K562 (cell line): ENCODE measurements at regions not wholly inside any gene's neighbourhood (a gene's known extent, or its start where the extent isn't known, plus 50 kb on each side); places are given as distances from the start of the nearest gene placed in this dataset.

Experiments
- CAMTA2 ChIP-seq: fragments of 250-450 bp; sonication (Bioruptor Pico); conservative IDR thresholded peaks from 2 replicates; pipeline ENCODE4 v1.5.1; 2022
- CHD7 ChIP-seq: fragments of 200-600 bp; sonication (generic); IDR thresholded peaks from one replicate; pipeline ENCODE4 v1.6.1; 2012; ENCODE audit warnings: mild to moderate bottlenecking, low read depth, low read length, inconsistent platforms
- FUS ChIP-seq: fragments of 200-400 bp; formaldehyde crosslinking; optimal IDR thresholded peaks from 2 replicates; pipeline ENCODE3; 2017; ENCODE audit warnings: low read depth, low read length
- HMGXB4 ChIP-seq: sonication (generic); formaldehyde crosslinking; IDR thresholded peaks from 2 replicates; pipeline ENCODE4 v1.8.1; 2023; ENCODE audit warnings: mild to moderate bottlenecking, missing genetic modification reagents
- KAT8 ChIP-seq: fragments of 450-650 bp; IDR thresholded peaks from 2 replicates; pipeline ENCODE4 v1.6.1; 2016; ENCODE audit warnings: low read depth, mild to moderate bottlenecking
- KDM1A ChIP-seq, 2 experiments: fragments of 450-650 bp; IDR thresholded peaks; 2 replicates each; pipeline ENCODE4 v1.6.1; 2016; ENCODE audit warnings: mild to moderate bottlenecking in 2 of 2
- KDM2B ChIP-seq: fragments of 250-450 bp; sonication (Bioruptor Pico); IDR thresholded peaks from 2 replicates; pipeline ENCODE4 v1.8.0; 2021; ENCODE audit warnings: mild to moderate bottlenecking, moderate library complexity
- POLR2AphosphoS2 ChIP-seq: IDR thresholded peaks from 2 replicates; pipeline ENCODE4 v1.6.1; 2012; ENCODE audit warnings: low read length, improper control_type of control experiment
- SLC30A9 ChIP-seq: fragments of 250-450 bp; sonication (Bioruptor Pico); IDR thresholded peaks from 2 replicates; pipeline ENCODE4 v1.8.0; 2022; ENCODE audit warnings: mild to moderate bottlenecking, moderate library complexity
- STAG1 ChIP-seq: sonication (generic); formaldehyde crosslinking; IDR thresholded peaks from 2 replicates; pipeline ENCODE4 v1.5.0; 2020; ENCODE audit warnings: missing genetic modification reagents, borderline replicate concordance
- ZNF124 ChIP-seq: sonication (generic); formaldehyde crosslinking; IDR thresholded peaks from 2 replicates; pipeline ENCODE4 v1.8.1; 2022; ENCODE audit warnings: missing genetic modification reagents
- ZNF140 ChIP-seq: fragments of 250-450 bp; sonication (Bioruptor Pico); IDR thresholded peaks from 2 replicates; pipeline ENCODE4 v1.8.0; 2021; ENCODE audit warnings: moderate library complexity, mild to moderate bottlenecking, inconsistent platforms
- ZNF384 ChIP-seq: IDR thresholded peaks from 2 replicates; pipeline ENCODE4 v1.6.1; 2012; ENCODE audit warnings: low read depth, low read length, improper control_type of control experiment
- TF ChIP-seq, protein P1 (sequence below), 2 experiments: fragments of 450-650 bp in 1 of 2; sonication (generic) in 1 of 2; formaldehyde crosslinking in 1 of 2; IDR thresholded peaks in 1 of 2; conservative IDR thresholded peaks in 1 of 2; 2 replicates each; pipeline versions ENCODE4 v1.6.1 to v1.8.1; 2016 to 2023; ENCODE audit warnings: mild to moderate bottlenecking in 2 of 2, moderate library complexity in 2 of 2, inconsistent platforms in 1 of 2, missing genetic modification reagents in 1 of 2

GRCh38 chr7:13231216-13231615, 543.8 kb downstream of the ARL4A start (continued):
- TF ChIP-seq ZNF124 (CRISPR knock-in tag), result no peak
- TF ChIP-seq KDM2B, result no peak
- TF ChIP-seq STAG1 (CRISPR knock-in tag), result no peak
- TF ChIP-seq KDM1A (IDR thresholded peaks at IDR 0.05), result no peak
- TF ChIP-seq HMGXB4 (CRISPR knock-in tag), result no peak
- TF ChIP-seq CAMTA2, result no peak
- no peak for TF ChIP-seq CHD7
- no peak for TF ChIP-seq ZNF140
- TF ChIP-seq POLR2AphosphoS2, result no peak
- no peak for TF ChIP-seq FUS
- TF ChIP-seq, protein P1, sequence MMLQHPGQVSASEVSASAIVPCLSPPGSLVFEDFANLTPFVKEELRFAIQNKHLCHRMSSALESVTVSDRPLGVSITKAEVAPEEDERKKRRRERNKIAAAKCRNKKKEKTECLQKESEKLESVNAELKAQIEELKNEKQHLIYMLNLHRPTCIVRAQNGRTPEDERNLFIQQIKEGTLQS (IDR thresholded peaks at IDR 0.05), result no peak
- TF ChIP-seq, protein P1 (CRISPR knock-in tag; conservative IDR thresholded peaks at IDR 0.05), result no peak
- TF ChIP-seq SLC30A9 (CRISPR knock-in tag), result no peak
- TF ChIP-seq KAT8, result no peak
- no peak for TF ChIP-seq ZNF384
